ENCODE measurements at regions not wholly inside any gene's neighbourhood (a gene's known extent, or its start where the extent isn't known, plus 50 kb on each side); places are given as distances from the start of the nearest gene placed in this dataset.

- DNase-seq (ENCODE audit: low spot score in 2 of 2, unreplicated experiment in 2 of 2), result no peak
- H3K4me3 Mint-ChIP-seq, result no peak overlapping the region
- H3K9me3 Mint-ChIP-seq, result peaks cover 62% of the 10 kb centered on the region
- H3K27me3 Mint-ChIP-seq (ENCODE audit: low read depth), result no peaks in the 10 kb centered on the region
- H3K27ac Mint-ChIP-seq, result no peak overlapping the region
- no peaks in the 10 kb centered on the region for H3K36me3 Mint-ChIP-seq
- no peaks in the 10 kb centered on the region for H3K4me1 Mint-ChIP-seq
- TF ChIP-seq CTCF (IDR thresholded peaks at IDR 0.05; ENCODE audit: unreplicated experiment), result no peak
Observed at GRCh38 chrX:76996641-76997040, 450.5 kb upstream of the FGF16 start.

- H3K36me3 Mint-ChIP-seq, result no peaks in the 10 kb centered on the region
- H3K9me3 Mint-ChIP-seq, result peaks cover 49% of the 10 kb centered on the region
- H3K27me3 Mint-ChIP-seq (ENCODE audit: low read depth), result no peaks in the 10 kb centered on the region
- no peak overlapping the region for H3K27ac Mint-ChIP-seq
- no peak for DNase-seq (ENCODE audit: low spot score in 2 of 2, unreplicated experiment in 2 of 2)
- no peaks in the 10 kb centered on the region for H3K4me1 Mint-ChIP-seq
- TF ChIP-seq CTCF (IDR thresholded peaks at IDR 0.05; ENCODE audit: unreplicated experiment), result no peak
- no peak overlapping the region for H3K4me3 Mint-ChIP-seq
Observed at GRCh38 chrX:77003530-77003929, 443.7 kb upstream of the FGF16 start.

GRCh38 chrX:77003956-77004355 is 443.2 kb upstream of the FGF16 start:
- TF ChIP-seq CTCF (IDR thresholded peaks at IDR 0.05; ENCODE audit: unreplicated experiment), result no peak
- Mint-ChIP-seq H3K27ac (no peak overlapping the region), H3K4me1 (no peaks in the 10 kb centered on the region), H3K27me3 (ENCODE audit: low read depth) (no peaks in the 10 kb centered on the region), H3K4me3 (no peak overlapping the region), H3K36me3 (no peaks in the 10 kb centered on the region), H3K9me3 (peaks cover 51% of the 10 kb centered on the region)
- DNase-seq (ENCODE audit: low spot score in 2 of 2, unreplicated experiment in 2 of 2), result no peak

- TF ChIP-seq CTCF (IDR thresholded peaks at IDR 0.05; ENCODE audit: unreplicated experiment), result no peak
- DNase-seq (ENCODE audit: low spot score in 2 of 2, unreplicated experiment in 2 of 2), result no peak
- H3K4me1 Mint-ChIP-seq, result no peaks in the 10 kb centered on the region
- no peaks in the 10 kb centered on the region for H3K36me3 Mint-ChIP-seq
- no peak overlapping the region for H3K27ac Mint-ChIP-seq
- peaks cover 21% of the 10 kb centered on the region for H3K9me3 Mint-ChIP-seq
- H3K4me3 Mint-ChIP-seq, result no peak overlapping the region
- no peaks in the 10 kb centered on the region for H3K27me3 Mint-ChIP-seq (ENCODE audit: low read depth)
Observed at GRCh38 chrX:77009691-77010090, 437.5 kb upstream of the FGF16 start.

- no peak overlapping the region for H3K4me3 Mint-ChIP-seq
- no peaks in the 10 kb centered on the region for H3K36me3 Mint-ChIP-seq
- no peaks in the 10 kb centered on the region for H3K27me3 Mint-ChIP-seq (ENCODE audit: low read depth)
- TF ChIP-seq CTCF (IDR thresholded peaks at IDR 0.05; ENCODE audit: unreplicated experiment), result no peak
- no peak overlapping the region for H3K27ac Mint-ChIP-seq
- H3K9me3 Mint-ChIP-seq, result peaks cover 17% of the 10 kb centered on the region
- no peaks in the 10 kb centered on the region for H3K4me1 Mint-ChIP-seq
- no peak for DNase-seq (ENCODE audit: low spot score in 2 of 2, unreplicated experiment in 2 of 2)
Observed at GRCh38 chrX:77014377-77015372, 432.5 kb upstream of the FGF16 start.

Data from mesothelial cell of epicardium (in vitro differentiated cells).